Activated CD8-positive, alpha-beta memory T cell treated with anti-CD3 and anti-CD28 coated beads for 36 hours (primary cell): ENCODE measurements at regions not wholly inside any gene's neighbourhood (a gene's known extent, or its start where the extent isn't known, plus 50 kb on each side); places are given as distances from the start of the nearest gene placed in this dataset.

Source experiments
- CTCF ChIA-PET: fragments of 350-600 bp; sonication (Branson Sonifier 250); formaldehyde crosslinking; loops from one replicate; lab custom pipeline; 2021; ENCODE audit warnings: antibody characterized with exemption; lab: Charles Lee
- POLR2A ChIA-PET: fragments of 350-600 bp; sonication (Branson Sonifier 250); formaldehyde crosslinking; loops from one replicate; lab custom pipeline; 2021; ENCODE audit warnings: antibody characterized with exemption; lab: Charles Lee

GRCh38 chr9:99694393-99694792 is 127.3 kb upstream of the NR4A3 start:
- POLR2A ChIA-PET = no interaction called here
- CTCF ChIA-PET = no interaction called here

GRCh38 chr9:99699396-99699795 is 122.3 kb upstream of the NR4A3 start:
- CTCF ChIA-PET = no interaction called here
- POLR2A ChIA-PET = no interaction called here

DNA sequence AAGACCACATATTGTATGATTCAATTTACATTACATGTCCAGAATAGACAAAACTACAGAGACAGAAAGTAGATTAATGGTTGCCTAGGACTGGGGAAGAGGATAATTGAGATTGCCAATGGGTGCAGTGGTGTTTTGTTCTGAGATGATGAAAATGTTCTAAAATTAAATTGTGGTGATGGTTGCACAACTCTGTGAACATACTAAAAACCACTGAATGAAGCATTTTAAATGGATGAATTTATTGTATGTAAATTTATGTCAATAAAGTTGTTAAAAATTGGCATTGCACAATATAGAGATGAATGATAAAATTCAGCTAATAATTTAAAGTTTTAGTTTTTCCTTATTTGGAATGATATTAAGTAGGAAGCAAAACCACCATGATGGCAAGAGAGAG is 109.5 kb upstream of the NR4A3 start:
- ChIA-PET POLR2A (no interaction called here), CTCF (no interaction called here)

GRCh38 chr9:99713838-99714306 is 107.8 kb upstream of the NR4A3 start:
- ChIA-PET POLR2A (no interaction called here), CTCF (no interaction called here)

GRCh38 chr9:99718631-99719030 is 103.1 kb upstream of the NR4A3 start:
- POLR2A ChIA-PET = no interaction called here
- CTCF ChIA-PET = no interaction called here

- CTCF ChIA-PET = interaction anchor here (0.8 kb wide), 1 partner anchor 11 kb away, joined by 3 read pairs; no protein-coding TSS in a partner anchor
- POLR2A ChIA-PET = no interaction called here
These were observed 101.1 kb upstream of the NR4A3 start for GRCh38 chr9:99720455-99721050.

- POLR2A ChIA-PET = no interaction called here
- CTCF ChIA-PET = no interaction called here
These were observed 99.8 kb upstream of the NR4A3 start for GRCh38 chr9:99721898-99722297.

- ChIA-PET POLR2A (no interaction called here), CTCF (no interaction called here)
These were observed 98.8 kb upstream of the NR4A3 start for GRCh38 chr9:99722877-99723276.

- CTCF ChIA-PET = no interaction called here
- POLR2A ChIA-PET = no interaction called here
These were observed 97.0 kb upstream of the NR4A3 start for GRCh38 chr9:99724640-99725039.

DNA sequence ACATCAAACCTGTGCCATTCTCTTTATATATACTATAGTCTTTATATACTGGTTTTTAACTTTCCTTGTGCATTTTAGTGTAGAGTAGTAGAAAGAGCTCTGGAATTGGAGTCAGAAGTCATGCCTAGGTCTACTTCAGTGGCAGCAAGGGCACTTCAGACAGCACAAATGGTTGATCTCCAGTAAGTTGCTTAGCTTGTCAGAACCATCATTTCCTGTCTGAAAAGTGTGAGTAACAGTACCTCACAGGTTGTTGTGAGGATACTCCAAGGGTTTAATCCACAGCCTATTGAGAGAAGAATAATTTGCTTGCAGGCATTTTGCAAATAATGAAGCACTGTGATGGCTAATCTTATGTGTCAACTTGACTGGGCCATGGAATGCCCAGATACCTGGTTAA is 95.8 kb upstream of the NR4A3 start:
- POLR2A ChIA-PET = no interaction called here
- CTCF ChIA-PET = no interaction called here

DNA sequence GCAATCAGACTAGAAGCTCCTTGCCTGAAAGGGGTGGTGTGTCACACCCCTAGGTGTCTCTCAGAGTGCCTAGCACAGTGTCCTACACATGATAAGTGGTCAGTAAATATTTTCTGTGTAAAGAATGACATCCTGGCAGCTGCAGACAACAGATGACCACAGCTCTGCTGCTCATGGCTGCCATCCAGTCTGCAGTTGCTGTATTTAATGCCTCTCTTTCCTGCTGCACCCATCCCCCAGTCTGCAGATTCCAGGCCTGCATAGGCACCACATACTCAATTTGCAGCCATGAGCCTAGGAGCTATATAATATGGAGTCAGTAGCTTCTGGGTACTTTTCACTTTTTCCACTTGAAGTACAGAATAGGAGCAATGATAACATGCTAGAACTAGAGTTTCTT is 94.9 kb upstream of the NR4A3 start:
- CTCF ChIA-PET = no interaction called here
- POLR2A ChIA-PET = no interaction called here

GRCh38 chr9:99730062-99730461 is 91.6 kb upstream of the NR4A3 start:
- ChIA-PET CTCF (no interaction called here), POLR2A (no interaction called here)

DNA sequence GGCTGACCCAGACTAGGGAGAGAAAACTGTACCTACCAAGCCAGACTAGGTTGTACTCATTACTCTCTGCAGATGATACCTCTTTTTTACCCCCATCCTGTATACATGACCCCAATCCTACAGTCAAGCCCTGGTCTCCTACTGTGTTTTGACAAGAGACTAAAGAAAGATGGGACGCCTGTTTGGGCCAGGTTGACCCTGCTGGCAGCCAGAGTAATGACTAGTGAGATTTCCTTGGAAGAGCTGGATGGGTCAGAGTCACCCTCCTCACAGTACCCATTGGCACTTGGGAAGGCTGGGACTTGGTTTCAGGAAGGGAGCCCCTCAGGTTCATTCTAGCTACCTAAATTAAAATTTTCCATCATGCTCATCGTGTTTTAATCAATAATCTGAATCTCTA is 89.7 kb upstream of the NR4A3 start:
- ChIA-PET CTCF (no interaction called here), POLR2A (no interaction called here)

DNA sequence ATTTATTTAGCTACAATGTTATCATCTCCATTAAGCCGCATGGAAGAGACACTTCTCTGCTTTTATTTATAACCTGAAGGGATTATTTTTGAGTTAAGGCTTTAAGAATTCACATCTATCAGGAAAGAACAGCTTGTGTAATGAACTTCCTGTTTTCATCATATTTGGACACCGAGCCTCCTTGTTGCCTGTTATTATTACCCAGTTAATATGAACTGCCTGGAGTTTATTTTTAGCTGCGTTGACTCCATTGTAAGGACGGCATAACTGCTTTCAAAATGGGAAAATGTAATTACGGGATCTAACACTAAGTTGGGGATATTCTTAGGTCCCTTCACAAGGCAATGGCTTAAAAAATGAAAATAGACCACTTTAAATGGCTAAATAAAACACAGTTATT is 89.0 kb upstream of the NR4A3 start:
- CTCF ChIA-PET = no interaction called here
- POLR2A ChIA-PET = no interaction called here

DNA sequence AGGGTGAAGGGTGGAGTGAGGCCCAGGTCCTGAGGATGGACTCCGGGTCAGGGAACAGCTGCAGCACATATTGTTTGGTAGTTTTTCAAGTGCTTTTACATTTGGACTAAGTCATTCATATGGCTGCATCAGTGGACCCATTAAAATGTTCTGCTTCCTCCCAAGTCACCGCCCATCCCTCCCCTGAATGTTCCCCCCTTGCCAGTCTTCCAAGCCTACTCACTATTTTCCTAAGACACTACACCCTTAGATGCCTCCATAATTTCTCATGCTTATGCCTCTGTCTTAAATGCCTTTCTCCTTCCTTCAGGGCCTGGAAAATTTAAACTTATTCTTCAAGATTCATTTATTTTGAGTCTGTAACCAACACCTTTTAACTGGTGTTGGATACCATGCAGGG is 86.6 kb upstream of the NR4A3 start:
- ChIA-PET CTCF (no interaction called here), POLR2A (no interaction called here)

GRCh38 chr9:99736291-99736690 is 85.4 kb upstream of the NR4A3 start:
- POLR2A ChIA-PET = no interaction called here
- CTCF ChIA-PET = no interaction called here

GRCh38 chr9:99737649-99738048 is 84.0 kb upstream of the NR4A3 start:
- POLR2A ChIA-PET = no interaction called here
- CTCF ChIA-PET = no interaction called here

- ChIA-PET CTCF (no interaction called here), POLR2A (no interaction called here)
These were observed 78.7 kb upstream of the NR4A3 start for GRCh38 chr9:99743006-99743405.

- CTCF ChIA-PET = no interaction called here
- POLR2A ChIA-PET = no interaction called here
These were observed 78.2 kb upstream of the NR4A3 start for GRCh38 chr9:99743455-99743854.

DNA sequence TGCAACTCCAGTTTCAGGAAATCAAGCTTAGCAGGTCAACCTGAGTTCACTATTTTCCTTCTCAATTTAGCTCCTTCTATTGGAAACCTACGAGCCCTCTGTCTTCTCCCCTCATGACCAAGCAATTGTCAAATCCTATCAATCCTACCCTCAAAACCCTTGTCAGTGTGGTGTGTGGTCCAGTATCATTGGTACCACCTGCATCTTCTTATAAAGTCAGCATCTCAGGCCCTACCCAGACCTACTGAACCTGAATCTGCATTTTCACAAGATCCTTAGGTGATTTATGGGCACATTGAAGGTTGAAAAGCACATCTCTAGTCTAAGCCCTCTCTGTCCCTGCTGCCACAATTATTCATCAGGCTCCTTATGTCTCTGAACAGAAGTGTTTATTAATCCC is 77.6 kb upstream of the NR4A3 start:
- POLR2A ChIA-PET = no interaction called here
- CTCF ChIA-PET = no interaction called here

- CTCF ChIA-PET = no interaction called here
These were observed 76.6 kb upstream of the NR4A3 start for GRCh38 chr9:99745085-99745484.

GRCh38 chr9:99746406-99746805 is 75.3 kb upstream of the NR4A3 start:
- POLR2A ChIA-PET = no interaction called here
- CTCF ChIA-PET = no interaction called here

More at GRCh38 chr9:99745085-99745484, 76.6 kb upstream of the NR4A3 start:
- POLR2A ChIA-PET = interaction anchor here (0.5 kb wide), 1 partner anchor 430 kb away, joined by 6 read pairs; no protein-coding TSS in a partner anchor
